ENCODE measurements at regions not wholly inside any gene's neighbourhood (a gene's known extent, or its start where the extent isn't known, plus 50 kb on each side); places are given as distances from the start of the nearest gene placed in this dataset.
"Not testable (repeated sequence)": the region's sequence is repeated elsewhere in the genome, so short reads cannot be mapped to it uniquely, and the experiment has no call there.

- DNase-seq (ENCODE audit: low read depth): no peak
- H3K4me3 ChIP-seq (ENCODE audit: low read depth, low read length): no peak overlapping the region
- TF ChIP-seq CTCF (conservative IDR thresholded peaks at IDR 0.05; ENCODE audit: low read depth, low read length): no peak
Measured at GRCh38 chr14:22105006-22105623, 431.5 kb upstream of the OR4E1 start.

- not testable (repeated sequence) for H3K4me3 ChIP-seq (ENCODE audit: low read depth, low read length)
Measured at GRCh38 chr14:22100764-22101120, 427.1 kb upstream of the OR4E1 start.

GRCh38 chr14:22099942-22100763 lies 426.5 kb upstream of the OR4E1 start:
- H3K4me3 ChIP-seq (ENCODE audit: low read depth, low read length): no peak overlapping the region
- peak; percentile 83 for DNase-seq (ENCODE audit: low read depth)
- TF ChIP-seq CTCF (conservative IDR thresholded peaks at IDR 0.05; ENCODE audit: low read depth, low read length): peak; percentile 82

More at GRCh38 chr14:22100764-22101120, 427.1 kb upstream of the OR4E1 start:
- not testable (repeated sequence) for DNase-seq (ENCODE audit: low read depth)

- DNase-seq (ENCODE audit: low read depth): no peak
- H3K4me3 ChIP-seq (ENCODE audit: low read depth, low read length): no peak overlapping the region
- no peak for TF ChIP-seq CTCF (conservative IDR thresholded peaks at IDR 0.05; ENCODE audit: low read depth, low read length)
Measured at GRCh38 chr14:22098435-22098834, 424.8 kb upstream of the OR4E1 start.

- no peak overlapping the region for H3K4me3 ChIP-seq (ENCODE audit: low read depth, low read length)
- TF ChIP-seq CTCF (conservative IDR thresholded peaks at IDR 0.05; ENCODE audit: low read depth, low read length): no peak
- no peak for DNase-seq (ENCODE audit: low read depth)
Measured at GRCh38 chr14:22097586-22098292, 424.1 kb upstream of the OR4E1 start.

- DNase-seq (ENCODE audit: low read depth): no peak
- TF ChIP-seq CTCF (conservative IDR thresholded peaks at IDR 0.05; ENCODE audit: low read depth, low read length): no peak
- no peak overlapping the region for H3K4me3 ChIP-seq (ENCODE audit: low read depth, low read length)
Measured at GRCh38 chr14:22097072-22097471, 423.5 kb upstream of the OR4E1 start.

GRCh38 chr14:22096514-22096895 lies 422.9 kb upstream of the OR4E1 start:
- DNase-seq (ENCODE audit: low read depth): no peak
- TF ChIP-seq CTCF (conservative IDR thresholded peaks at IDR 0.05; ENCODE audit: low read depth, low read length): no peak
- H3K4me3 ChIP-seq (ENCODE audit: low read depth, low read length): no peak overlapping the region

All from choroid plexus epithelial cell (primary cell).